GM18502 (cell line): ENCODE measurements at regions not wholly inside any gene's neighbourhood (a gene's known extent, or its start where the extent isn't known, plus 50 kb on each side); places are given as distances from the start of the nearest gene placed in this dataset.
"Not testable (repeated sequence)": the region's sequence is repeated elsewhere in the genome, so short reads cannot be mapped to it uniquely, and the experiment has no call there.

Source experiments
- ATAC-seq: cut with Tn5 transposase; IDR thresholded peaks from one replicate; pipeline ENCODE4 v1.9.1; 2021; ENCODE audit warnings: mild to moderate bottlenecking; ENCODE audit not compliant: unreplicated experiment, poor library complexity

GRCh38 chr2:126952216-126952615, 53.5 kb downstream of the TEX51 start:
- ATAC-seq: no peak

- no peak for ATAC-seq
These were observed 54.8 kb downstream of the TEX51 start for GRCh38 chr2:126953483-126953882.

DNA sequence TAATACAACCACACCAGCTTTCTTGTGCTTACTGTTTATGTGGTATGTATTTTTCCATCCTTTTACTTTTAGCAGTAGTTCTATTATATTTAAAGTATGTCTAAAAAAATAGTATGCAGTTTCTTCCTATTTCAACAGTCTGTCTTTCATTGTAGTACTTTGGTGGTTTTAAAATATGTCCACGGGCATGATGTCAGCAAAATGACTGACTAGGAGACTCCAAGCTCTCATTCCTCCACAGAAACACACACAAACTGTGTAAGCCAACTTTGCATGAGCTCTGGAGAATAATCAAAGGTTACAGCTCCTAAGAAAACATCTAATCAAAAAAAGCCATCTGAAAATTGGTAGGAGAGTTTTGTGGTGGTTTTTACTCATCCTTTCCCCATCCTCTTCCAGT, 56.1 kb downstream of the TEX51 start:
- no peak for ATAC-seq

GRCh38 chr2:126956773-126957172, 58.1 kb downstream of the TEX51 start:
- not testable (repeated sequence) for ATAC-seq

DNA sequence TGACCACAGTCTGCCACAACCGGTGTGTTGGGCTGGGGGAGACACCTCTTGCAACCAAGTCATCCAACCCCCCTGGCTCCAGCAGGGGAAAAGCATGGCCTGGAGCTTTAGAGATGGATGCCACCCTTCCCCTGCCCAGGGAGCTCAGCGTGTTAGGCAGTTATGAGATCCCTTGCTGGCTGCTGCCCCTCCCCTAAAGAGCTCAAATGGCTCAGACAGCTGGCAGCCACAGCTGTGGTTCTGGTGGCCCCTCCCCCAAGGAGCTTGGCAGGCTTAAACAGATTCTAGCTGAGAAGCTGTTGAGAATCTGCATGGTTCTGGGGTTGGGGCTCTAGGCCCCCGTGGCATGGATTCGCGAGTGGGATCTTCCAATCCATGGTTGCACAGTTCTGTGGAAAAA, 64.7 kb downstream of the TEX51 start:
- ATAC-seq: no peak

- ATAC-seq: no peak
These were observed 67.9 kb downstream of the TEX51 start for GRCh38 chr2:126966601-126967000.

- no peak for ATAC-seq
These were observed 71.9 kb downstream of the TEX51 start for GRCh38 chr2:126970583-126970982.

- ATAC-seq: no peak
These were observed 72.4 kb downstream of the TEX51 start for GRCh38 chr2:126971162-126971480.

DNA sequence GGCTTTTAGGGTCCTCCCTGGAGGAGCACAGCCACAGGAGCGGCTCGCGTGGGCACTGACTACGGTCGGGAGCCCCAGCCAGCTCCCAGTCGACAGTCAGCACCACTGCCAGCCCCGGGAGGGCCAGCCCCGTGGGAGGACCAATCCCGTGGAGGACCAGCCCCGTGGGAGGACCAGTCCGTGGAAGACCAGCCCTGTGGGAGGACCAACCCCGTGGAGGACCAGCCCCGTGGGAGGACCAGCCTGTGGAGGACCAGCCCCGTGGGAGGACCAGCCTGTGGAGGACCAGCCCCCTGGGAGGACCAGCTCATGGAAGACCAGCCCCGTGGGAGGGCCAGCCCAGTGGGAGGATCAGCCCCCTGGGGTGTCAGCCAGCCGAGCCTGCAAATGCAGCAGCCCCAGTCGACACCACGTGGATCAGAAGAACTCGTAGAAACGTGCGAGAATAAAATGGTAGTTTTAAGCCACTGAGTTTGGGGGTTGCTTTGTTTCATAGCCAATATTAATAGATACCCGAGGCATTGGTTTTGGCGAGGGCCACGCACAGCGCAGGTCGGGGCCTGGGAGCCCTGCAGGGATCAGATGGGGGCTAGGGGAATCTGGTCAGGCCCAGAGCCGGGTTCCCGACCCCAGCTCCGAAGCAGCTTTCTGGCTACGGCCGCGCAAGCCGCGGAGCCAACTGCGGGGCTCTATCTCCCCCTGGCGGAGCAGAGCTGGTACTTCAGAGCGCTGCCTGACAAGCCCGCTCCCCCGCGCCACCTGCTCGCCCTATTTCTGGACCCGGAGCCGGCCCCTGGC, 73.0 kb downstream of the TEX51 start:
- peak; percentile 97 for ATAC-seq

GRCh38 chr2:126972279-126972626, 73.6 kb downstream of the TEX51 start:
- no peak for ATAC-seq

DNA sequence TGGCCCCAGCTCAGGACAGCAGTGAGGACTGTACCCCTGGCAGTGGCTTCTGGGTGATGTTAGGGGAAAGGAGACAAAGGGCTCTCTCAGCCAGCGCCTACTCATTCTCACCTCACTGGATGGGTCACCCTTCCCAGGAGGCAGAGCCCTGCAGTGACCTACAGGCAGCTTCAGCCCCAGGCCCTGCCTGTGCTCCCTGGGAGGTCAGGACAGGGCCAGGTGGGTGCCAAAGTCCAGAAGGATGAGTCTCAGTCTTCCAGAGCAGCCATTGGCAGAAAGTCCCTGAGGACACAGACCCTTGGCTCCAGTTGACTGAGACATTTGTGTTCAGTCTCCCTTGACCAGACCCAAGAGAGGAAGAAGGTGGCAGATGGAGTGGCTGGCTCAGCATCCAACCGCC, 75.1 kb downstream of the TEX51 start:
- no peak for ATAC-seq

DNA sequence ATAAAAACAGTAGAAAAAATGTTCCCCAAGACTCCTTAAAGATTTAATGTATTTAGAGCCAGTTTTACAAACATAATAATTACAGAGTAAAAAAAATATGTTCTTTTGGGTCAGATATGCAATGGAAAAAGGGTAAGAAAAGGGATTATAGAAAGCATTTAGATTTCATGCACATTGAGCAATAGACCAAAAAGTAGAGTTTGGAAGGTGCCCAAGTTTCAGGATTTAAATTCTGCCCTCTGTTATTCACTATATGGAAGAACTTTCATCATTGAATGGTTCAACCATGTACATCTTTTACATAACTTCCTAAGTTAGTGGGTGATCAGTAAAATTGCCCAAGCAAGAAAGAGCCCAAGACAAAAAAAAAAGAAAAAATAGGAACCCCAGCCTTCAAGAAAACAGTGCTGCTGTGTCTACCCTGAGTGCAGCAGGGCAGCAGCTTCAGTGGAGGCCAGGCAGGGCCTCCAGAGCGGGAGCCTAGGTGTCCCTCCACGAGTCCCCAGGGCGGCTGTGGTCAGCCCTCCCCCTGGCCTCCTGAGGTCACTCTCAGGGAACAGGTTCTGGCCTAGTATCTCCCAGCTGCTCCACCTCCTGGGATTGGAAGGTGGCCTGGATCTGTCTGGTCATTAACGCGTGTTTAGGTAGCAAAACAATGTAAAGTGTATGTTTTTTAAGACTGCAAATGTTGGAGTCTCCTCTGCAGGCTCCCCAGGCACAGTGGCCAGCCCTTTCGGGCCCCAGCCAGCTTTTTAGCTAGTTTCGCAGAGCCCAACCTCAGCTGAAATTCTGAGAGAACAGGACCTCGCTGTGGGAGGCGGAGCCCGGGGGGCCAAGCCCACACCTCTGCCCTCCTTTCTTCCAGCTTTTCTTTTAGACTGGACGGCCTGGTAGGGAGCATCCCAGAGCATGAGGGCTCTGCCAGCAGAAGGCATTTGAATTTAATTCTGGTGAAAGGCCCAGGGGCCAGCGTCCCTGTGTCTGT, 77.3 kb downstream of the TEX51 start:
- ATAC-seq: no peak

GRCh38 chr2:126976721-126977328, 78.1 kb downstream of the TEX51 start:
- ATAC-seq: no peak

DNA sequence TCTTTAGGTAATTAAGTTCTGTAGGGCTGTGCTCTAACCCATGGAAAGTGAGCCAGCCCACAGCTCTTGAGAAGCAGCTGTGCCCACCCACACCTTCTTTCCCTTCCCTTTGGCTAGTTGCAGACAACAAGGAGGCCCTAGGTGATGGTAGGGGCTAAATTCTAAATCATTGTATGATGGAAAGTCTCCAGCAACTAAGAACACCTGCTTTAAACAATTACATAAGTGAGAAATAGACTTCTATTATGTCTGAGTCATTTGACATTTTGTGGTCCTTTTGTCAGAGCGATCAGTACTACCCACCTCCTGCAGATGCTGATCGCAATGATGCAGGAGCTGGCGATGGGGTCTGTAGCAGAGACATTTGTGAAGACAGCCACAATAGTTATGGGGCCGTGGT, 79.6 kb downstream of the TEX51 start:
- no peak for ATAC-seq

DNA sequence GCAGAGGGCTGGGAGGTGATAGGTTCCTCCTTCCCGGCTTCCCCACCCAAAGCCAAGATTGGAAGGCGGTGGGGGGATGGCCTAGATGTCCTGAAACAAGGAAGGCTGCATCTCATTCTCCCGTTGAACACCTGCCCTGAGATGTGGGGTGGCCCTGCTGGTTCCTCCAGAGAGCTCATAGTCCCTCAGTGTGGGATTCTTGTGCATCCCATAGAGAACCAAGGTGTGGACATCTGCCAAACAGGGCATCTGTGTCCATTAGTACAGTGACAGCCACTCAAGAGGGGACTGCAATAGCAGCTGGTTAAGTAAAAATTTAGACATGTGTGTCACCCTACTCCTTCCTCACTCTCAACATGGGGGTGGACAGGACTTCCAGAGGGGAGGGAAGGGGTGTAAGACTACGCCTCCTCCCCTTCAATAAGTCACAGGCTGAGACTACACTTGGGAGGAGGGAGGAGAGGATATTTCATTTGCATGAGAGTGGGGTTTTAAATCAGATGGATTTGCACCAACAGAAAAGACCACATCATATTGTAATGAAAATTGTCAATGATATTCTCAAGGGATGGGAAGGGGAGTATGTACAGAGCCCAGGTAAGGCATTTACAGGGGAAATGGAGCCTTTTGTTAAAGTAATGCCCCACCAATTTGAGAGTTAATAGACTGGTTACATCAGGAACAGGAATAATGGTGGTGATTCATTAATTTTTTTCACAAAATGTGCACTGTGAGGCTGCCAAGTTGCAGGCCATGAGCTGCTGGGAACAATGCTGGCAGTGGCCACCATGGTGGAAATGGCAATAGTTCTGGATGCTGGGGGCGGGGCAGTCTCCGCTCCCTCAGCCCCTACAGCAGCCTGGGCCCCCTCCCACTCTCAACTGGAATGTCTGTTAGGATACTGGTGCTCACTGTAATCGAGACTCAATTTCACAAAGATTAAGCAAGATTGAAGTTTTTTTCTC, 80.6 kb downstream of the TEX51 start:
- no peak for ATAC-seq

DNA sequence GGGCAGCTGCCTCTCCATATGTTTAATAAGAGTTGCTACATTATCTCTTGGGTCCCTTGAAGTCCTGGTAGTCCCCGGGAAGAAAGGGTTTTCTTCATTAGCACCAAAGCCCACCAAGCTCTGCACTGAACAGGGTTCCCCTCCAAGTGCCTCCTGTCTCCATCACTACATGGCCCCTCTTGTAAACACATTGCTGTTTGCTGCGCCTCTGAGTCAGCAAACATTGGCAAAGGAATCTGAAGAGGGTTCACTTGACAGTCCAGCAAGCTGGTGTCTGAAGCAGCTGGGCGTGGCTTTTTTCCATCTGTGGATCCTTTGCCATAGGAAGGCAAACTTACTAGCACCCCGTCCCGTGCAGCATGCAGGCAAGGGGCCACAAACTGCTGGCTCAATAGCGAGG, 82.8 kb downstream of the TEX51 start:
- no peak for ATAC-seq

- ATAC-seq: no peak
These were observed 84.2 kb downstream of the TEX51 start for GRCh38 chr2:126982935-126983334.

DNA sequence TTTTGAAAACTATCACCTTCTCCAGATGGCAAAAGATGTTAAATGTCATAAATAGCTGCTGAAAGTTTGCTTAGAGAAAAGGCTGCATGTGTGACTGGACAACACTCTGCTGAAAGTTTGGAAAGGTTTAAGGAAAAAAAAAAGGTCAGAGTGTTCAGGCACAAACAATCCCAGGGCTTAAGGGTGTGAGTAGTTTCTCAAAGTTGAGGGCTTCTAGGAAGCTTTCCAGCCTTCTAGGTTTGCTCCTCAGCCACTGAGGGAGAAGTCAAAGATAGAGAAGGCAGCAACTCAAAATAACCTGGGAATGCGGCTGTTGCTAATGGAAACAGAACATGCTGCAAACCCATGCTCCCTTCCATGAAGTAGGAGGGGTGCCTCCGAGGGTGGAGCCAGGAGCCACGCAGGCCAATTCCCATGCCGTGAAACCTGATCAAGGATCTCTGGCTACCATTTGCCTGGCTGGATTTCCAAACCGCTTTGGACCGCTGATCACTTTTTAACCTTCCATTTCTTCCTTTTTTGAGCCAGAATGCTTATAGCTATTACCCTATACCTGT, 88.0 kb downstream of the TEX51 start:
- ATAC-seq: no peak

- no peak for ATAC-seq
These were observed 89.8 kb downstream of the TEX51 start for GRCh38 chr2:126988482-126988881.

GRCh38 chr2:126989064-126989463, 90.4 kb downstream of the TEX51 start:
- not testable (repeated sequence) for ATAC-seq
